Endothelial cell of umbilical vein (primary cell): ENCODE measurements at regions not wholly inside any gene's neighbourhood (a gene's known extent, or its start where the extent isn't known, plus 50 kb on each side); places are given as distances from the start of the nearest gene placed in this dataset.

ENCODE experiments used
- EZH2 ChIP-seq: IDR thresholded peaks from 2 replicates; pipeline ENCODE4 v1.6.1; 2012; ENCODE audit warnings: borderline replicate concordance, low read depth, mild to moderate bottlenecking, moderate library complexity, low read length, inconsistent platforms; ENCODE audit not compliant: severe bottlenecking
- GATA2 ChIP-seq: IDR thresholded peaks from 2 replicates; pipeline ENCODE4 v1.7.0; 2011; ENCODE audit warnings: low read depth, mild to moderate bottlenecking, moderate library complexity, mixed read lengths, low read length; ENCODE audit not compliant: insufficient read length, insufficient read depth
- JUN ChIP-seq: IDR thresholded peaks from 2 replicates; pipeline ENCODE4 v1.6.1; 2011; ENCODE audit warnings: borderline replicate concordance, low read depth; ENCODE audit not compliant: insufficient read length, insufficient read depth
- MYC ChIP-seq: IDR thresholded peaks from one replicate; pipeline ENCODE4 v1.6.1; 2011; ENCODE audit warnings: mild to moderate bottlenecking, low read depth, low read length
- POLR2A ChIP-seq: IDR thresholded peaks from 2 replicates; pipeline ENCODE4 v1.6.1; 2012; ENCODE audit warnings: low read depth, mild to moderate bottlenecking, control low read depth, low read length
- POLR2AphosphoS5 ChIP-seq: IDR thresholded peaks from 2 replicates; pipeline ENCODE4 v1.6.1; 2012; ENCODE audit warnings: low read depth, mild to moderate bottlenecking, control low read depth, low read length, moderate library complexity; ENCODE audit not compliant: insufficient read depth
- TF ChIP-seq, protein P1 (sequence below), 2 donors: IDR thresholded peaks; 1 replicate in 1 of 2; 2 replicates in 1 of 2; pipeline ENCODE4 v1.5.1; 2011; ENCODE audit warnings: low read length in 2 of 2, mild to moderate bottlenecking in 2 of 2, moderate library complexity in 2 of 2, control low read depth in 1 of 2, inconsistent platforms in 1 of 2, low read depth in 1 of 2; ENCODE audit not compliant: insufficient read depth in 1 of 2; ENCODE audit errors: extremely low read depth in 1 of 2
- TF ChIP-seq, protein P2 (sequence below): IDR thresholded peaks from 2 replicates; pipeline ENCODE4 v1.6.1; 2011; ENCODE audit not compliant: insufficient read depth, insufficient read length

- TF ChIP-seq, protein P1, sequence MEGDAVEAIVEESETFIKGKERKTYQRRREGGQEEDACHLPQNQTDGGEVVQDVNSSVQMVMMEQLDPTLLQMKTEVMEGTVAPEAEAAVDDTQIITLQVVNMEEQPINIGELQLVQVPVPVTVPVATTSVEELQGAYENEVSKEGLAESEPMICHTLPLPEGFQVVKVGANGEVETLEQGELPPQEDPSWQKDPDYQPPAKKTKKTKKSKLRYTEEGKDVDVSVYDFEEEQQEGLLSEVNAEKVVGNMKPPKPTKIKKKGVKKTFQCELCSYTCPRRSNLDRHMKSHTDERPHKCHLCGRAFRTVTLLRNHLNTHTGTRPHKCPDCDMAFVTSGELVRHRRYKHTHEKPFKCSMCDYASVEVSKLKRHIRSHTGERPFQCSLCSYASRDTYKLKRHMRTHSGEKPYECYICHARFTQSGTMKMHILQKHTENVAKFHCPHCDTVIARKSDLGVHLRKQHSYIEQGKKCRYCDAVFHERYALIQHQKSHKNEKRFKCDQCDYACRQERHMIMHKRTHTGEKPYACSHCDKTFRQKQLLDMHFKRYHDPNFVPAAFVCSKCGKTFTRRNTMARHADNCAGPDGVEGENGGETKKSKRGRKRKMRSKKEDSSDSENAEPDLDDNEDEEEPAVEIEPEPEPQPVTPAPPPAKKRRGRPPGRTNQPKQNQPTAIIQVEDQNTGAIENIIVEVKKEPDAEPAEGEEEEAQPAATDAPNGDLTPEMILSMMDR (IDR thresholded peaks at IDR 0.05; ENCODE audit: extremely low read depth in 1 of 2, insufficient read depth in 1 of 2, low read depth in 1 of 2, low read length in 2 of 2), result no peak
- TF ChIP-seq POLR2A (no peak), JUN (no peak), POLR2AphosphoS5 (no peak), EZH2 (no peak), GATA2 (no peak), MYC (no peak)
- TF ChIP-seq, protein P2, sequence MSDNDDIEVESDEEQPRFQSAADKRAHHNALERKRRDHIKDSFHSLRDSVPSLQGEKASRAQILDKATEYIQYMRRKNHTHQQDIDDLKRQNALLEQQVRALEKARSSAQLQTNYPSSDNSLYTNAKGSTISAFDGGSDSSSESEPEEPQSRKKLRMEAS, result no peak
Observed at GRCh38 chr12:81888961-81889360, 129.8 kb upstream of the PPFIA2 start.
